Type B pancreatic cell (in vitro differentiated cells): ENCODE measurements at regions not wholly inside any gene's neighbourhood (a gene's known extent, or its start where the extent isn't known, plus 50 kb on each side); places are given as distances from the start of the nearest gene placed in this dataset.

Experiments
- DNase-seq: peaks from one replicate; pipeline ENCODE4 v3.0.0; 2021; ENCODE audit warnings: mixed read lengths; ENCODE audit not compliant: unreplicated experiment; ENCODE audit errors: extremely low spot score
- H3K27ac Mint-ChIP-seq: 2 replicates; pipeline ENCODE4 v1.8.0; 2021; ENCODE audit warnings: mild to moderate bottlenecking, mixed read lengths
- H3K27me3 Mint-ChIP-seq: 2 replicates; pipeline ENCODE4 v1.8.0; 2021; ENCODE audit warnings: mixed read lengths
- H3K36me3 Mint-ChIP-seq: 2 replicates; pipeline ENCODE4 v1.8.0; 2021; ENCODE audit warnings: mixed read lengths
- H3K4me1 Mint-ChIP-seq: one replicate; pipeline ENCODE4 v1.8.0; 2021; ENCODE audit warnings: mixed read lengths; ENCODE audit not compliant: unreplicated experiment
- H3K4me3 Mint-ChIP-seq: 2 replicates; pipeline ENCODE4 v1.8.0; 2021; ENCODE audit warnings: mild to moderate bottlenecking, mixed read lengths
- H3K9me3 Mint-ChIP-seq: 2 replicates; pipeline ENCODE4 v1.8.0; 2021; ENCODE audit warnings: mixed read lengths
- CTCF ChIP-seq: fragments of 200-600 bp; sonication (generic); conservative IDR thresholded peaks from 2 replicates; pipeline ENCODE4 v1.5.0; 2021; ENCODE audit warnings: antibody characterized with exemption, mild to moderate bottlenecking

DNA sequence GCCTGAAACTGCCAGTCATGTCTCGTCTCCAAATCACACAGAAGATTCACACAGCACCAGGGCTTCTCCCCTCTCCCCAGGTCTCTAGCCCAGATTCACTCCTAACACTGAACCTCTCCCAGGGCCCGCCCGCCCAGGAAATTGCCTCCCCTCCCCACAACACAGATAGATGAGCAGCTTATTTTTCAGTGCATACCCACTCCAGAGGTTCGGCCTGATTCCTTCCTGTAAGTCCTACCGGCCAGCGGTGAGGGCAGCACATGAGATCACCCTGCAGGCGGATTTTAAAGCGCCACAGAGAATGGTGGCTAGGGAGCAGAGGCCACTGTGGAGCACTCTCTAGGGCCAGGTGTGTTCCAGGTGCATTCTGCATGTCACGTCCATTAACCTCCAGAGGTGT, 301.8 kb downstream of the IRF8 start:
- Mint-ChIP-seq H3K36me3 (no peaks in the 10 kb centered on the region), H3K27me3 (peaks cover 75% of the 10 kb centered on the region), H3K4me3 (no peak overlapping the region), H3K4me1 (peaks cover 27% of the 10 kb centered on the region), H3K27ac (no peak overlapping the region), H3K9me3 (no peaks in the 10 kb centered on the region)
- no peak for DNase-seq
- TF ChIP-seq CTCF = no peak

GRCh38 chr16:86201746-86202145, 302.8 kb downstream of the IRF8 start:
- peaks cover 65% of the 10 kb centered on the region for H3K27me3 Mint-ChIP-seq
- no peak overlapping the region for H3K27ac Mint-ChIP-seq
- TF ChIP-seq CTCF = no peak
- H3K9me3 Mint-ChIP-seq = no peaks in the 10 kb centered on the region
- no peak for DNase-seq
- H3K4me3 Mint-ChIP-seq = no peak overlapping the region
- peaks cover 19% of the 10 kb centered on the region for H3K4me1 Mint-ChIP-seq
- no peaks in the 10 kb centered on the region for H3K36me3 Mint-ChIP-seq

GRCh38 chr16:86202267-86202666, 303.3 kb downstream of the IRF8 start:
- Mint-ChIP-seq H3K36me3 (no peaks in the 10 kb centered on the region), H3K27ac (no peak overlapping the region), H3K4me3 (no peak overlapping the region), H3K9me3 (no peaks in the 10 kb centered on the region), H3K27me3 (peaks cover 59% of the 10 kb centered on the region), H3K4me1 (peaks cover 16% of the 10 kb centered on the region)
- DNase-seq = no peak
- TF ChIP-seq CTCF = no peak

DNA sequence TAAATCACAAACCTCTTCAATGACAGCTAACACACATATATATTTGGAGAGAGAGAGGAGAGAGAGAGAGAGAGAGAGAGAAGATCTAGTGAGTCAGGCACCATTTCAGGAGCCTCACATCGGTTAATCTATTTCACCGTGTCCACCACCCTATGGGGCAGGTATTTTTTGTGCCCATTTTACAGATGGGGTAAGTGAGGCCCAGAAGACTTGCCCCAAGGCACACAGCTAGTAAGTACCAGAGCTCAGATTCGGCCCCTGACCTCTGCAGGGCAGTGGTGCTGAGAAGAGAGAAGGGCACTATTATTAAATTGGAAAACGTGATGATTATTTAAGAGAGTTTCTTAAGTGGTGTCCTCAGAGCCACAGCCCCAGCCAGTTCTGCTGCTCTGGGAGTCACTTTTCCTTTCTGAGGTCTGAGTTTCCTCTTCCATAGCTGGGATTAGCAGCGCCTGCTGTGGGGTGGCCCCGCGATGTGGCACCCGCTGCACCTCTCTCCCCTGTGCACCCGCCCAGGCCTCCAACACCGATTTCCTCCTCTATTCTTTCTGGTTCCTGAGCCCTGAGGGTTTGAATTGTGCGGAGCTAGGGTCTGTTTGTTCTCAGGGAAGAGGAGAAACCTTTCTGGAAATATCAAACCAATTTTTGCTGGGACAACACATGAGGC, 303.9 kb downstream of the IRF8 start:
- Mint-ChIP-seq H3K4me3 (no peak overlapping the region), H3K27me3 (peaks cover 53% of the 10 kb centered on the region), H3K4me1 (peaks cover 16% of the 10 kb centered on the region), H3K9me3 (no peaks in the 10 kb centered on the region), H3K36me3 (no peaks in the 10 kb centered on the region), H3K27ac (no peak overlapping the region)
- DNase-seq = no peak
- no peak for TF ChIP-seq CTCF

- H3K4me1 Mint-ChIP-seq = peaks cover 16% of the 10 kb centered on the region
These were observed 304.8 kb downstream of the IRF8 start for GRCh38 chr16:86203557-86204275.

More at GRCh38 chr16:86203557-86204275, 304.8 kb downstream of the IRF8 start:
- H3K27me3 Mint-ChIP-seq = peaks cover 46% of the 10 kb centered on the region
- DNase-seq = no peak
- TF ChIP-seq CTCF = no peak
- H3K9me3 Mint-ChIP-seq = no peaks in the 10 kb centered on the region
- no peak overlapping the region for H3K27ac Mint-ChIP-seq
- no peaks in the 10 kb centered on the region for H3K36me3 Mint-ChIP-seq
- H3K4me3 Mint-ChIP-seq = no peak overlapping the region
